HuH-7 (cell line): ENCODE measurements at regions not wholly inside any gene's neighbourhood (a gene's known extent, or its start where the extent isn't known, plus 50 kb on each side); places are given as distances from the start of the nearest gene placed in this dataset.
A peak's percentile ranks its signal among the peaks of the same experiment; 100 is the strongest.

Source experiments
- DNase-seq: peaks from one replicate; pipeline ENCODE4 v3.0.0; 2011; ENCODE audit warnings: low spot score

GRCh38 chr6:114430534-114431124 is 87.8 kb upstream of the HS3ST5 start:
- no peak for DNase-seq

GRCh38 chr6:114428341-114428740 is 85.5 kb upstream of the HS3ST5 start:
- DNase-seq: no peak

- DNase-seq: no peak
These were observed 78.4 kb upstream of the HS3ST5 start for GRCh38 chr6:114421199-114421598.

GRCh38 chr6:114419175-114419574 is 76.4 kb upstream of the HS3ST5 start:
- DNase-seq: peak; percentile 26

- DNase-seq: no peak
These were observed 75.6 kb upstream of the HS3ST5 start for GRCh38 chr6:114418304-114418972.

DNA sequence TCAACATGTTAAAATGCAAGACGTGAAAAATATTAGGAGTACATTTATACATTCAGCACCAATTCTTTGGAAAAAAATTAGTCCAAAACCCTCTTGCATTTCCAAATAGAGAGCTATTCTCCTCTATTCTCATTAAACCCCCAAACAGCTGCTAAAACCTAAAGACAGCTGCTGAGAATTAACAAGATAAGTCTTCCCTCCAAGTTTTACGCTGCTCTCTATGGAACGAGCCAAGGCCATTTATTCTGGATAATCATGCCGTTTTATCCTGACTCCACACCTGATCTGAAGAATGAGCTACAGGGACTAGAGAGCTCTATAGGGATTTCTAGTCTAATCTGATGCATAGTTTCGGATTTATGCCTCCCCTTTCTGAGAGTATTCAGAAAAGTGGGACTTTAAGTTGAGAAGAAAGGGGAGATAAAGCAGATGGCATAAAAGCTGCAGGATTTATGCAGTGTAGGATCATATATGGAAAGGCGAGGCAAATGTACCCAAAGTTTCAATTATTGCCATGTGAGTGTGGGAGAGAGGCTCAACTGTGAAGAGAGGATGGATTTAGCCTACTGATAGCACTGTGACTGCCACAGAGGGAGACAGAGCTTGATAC is 64.7 kb upstream of the HS3ST5 start:
- no peak for DNase-seq

- no peak for DNase-seq
These were observed 61.6 kb upstream of the HS3ST5 start for GRCh38 chr6:114404339-114404955.

DNA sequence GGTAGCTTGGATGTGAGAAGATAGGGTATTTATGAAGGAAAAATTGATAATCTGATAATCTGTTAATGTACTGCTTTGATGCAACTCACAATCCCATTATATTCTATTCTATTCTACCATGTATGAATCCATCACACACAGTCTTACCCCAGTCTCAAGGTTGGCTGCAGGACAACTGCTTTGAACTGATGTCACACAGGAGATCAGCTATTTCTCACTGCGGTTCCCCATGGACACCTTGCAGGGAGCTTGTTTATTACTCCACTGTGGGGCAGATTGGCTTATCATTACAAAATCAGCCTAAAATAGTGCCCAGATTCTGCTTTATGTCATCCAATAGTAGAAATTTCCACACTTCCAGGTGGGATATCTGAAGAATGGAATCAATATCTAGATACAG is 61.0 kb upstream of the HS3ST5 start:
- no peak for DNase-seq

DNA sequence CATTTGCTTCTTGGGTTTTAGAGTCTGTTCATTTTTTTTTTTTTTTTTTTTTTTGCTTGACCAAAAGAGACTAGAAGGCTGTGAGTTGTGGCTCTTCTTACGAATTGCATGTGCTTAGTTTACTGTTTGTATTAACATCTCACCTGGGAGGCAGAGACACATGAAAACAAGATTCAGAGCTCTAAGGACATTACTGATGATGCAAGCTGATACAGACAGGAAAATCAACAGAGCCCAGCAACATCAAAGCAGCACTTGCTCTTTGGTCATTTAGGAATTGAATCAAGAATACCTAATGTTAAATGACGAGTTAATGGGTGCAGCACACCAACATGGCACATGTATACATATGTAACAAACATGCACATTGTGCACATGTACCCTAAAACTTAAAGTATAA is 55.7 kb upstream of the HS3ST5 start:
- no peak for DNase-seq
